GM18907 (cell line): ENCODE measurements at regions not wholly inside any gene's neighbourhood (a gene's known extent, or its start where the extent isn't known, plus 50 kb on each side); places are given as distances from the start of the nearest gene placed in this dataset.
A peak's percentile ranks its signal among the peaks of the same experiment; 100 is the strongest.

ENCODE experiments used
- ATAC-seq: cut with Tn5 transposase; IDR thresholded peaks from one replicate; pipeline ENCODE4 v1.9.1; 2021; ENCODE audit warnings: mild to moderate bottlenecking, moderate library complexity; ENCODE audit not compliant: unreplicated experiment

DNA sequence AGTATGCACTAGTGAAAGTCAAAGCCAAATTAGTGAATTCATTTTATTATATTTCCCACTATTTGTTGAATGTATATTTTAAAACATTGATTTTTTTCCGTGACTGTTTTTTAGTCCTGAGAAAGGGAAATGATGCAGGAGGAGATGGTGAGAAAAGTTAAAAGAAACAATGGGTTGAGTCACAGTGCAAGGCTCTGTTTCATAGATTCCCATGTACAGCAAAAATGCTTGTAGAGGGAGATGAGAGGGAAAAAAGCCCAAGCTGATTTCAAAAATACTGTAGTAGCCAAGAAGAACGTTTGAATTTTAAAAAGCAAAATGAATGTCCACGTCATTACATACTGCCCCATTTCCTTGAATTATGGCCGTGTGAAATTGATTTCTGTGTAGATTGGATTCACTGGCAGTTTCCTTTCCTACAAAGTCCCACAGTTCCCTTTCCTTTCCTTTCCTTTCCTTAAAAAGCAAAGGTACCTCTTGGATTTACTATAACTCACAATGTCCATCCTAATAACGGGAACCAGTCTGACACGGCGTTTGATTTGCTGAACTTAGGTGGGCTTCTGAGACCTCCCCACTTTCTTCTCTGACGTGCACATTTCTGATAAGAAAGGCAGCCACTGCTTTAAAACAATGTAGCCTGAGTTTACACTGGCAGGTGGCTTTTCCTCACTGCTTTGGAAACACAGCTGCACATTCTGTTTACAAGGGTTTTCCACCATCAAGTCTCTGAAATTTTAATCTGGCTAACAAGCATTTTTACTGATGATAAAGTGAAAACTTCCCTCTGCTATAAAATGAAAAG is 63.7 kb downstream of the SPCS3 start:
- no peak for ATAC-seq

DNA sequence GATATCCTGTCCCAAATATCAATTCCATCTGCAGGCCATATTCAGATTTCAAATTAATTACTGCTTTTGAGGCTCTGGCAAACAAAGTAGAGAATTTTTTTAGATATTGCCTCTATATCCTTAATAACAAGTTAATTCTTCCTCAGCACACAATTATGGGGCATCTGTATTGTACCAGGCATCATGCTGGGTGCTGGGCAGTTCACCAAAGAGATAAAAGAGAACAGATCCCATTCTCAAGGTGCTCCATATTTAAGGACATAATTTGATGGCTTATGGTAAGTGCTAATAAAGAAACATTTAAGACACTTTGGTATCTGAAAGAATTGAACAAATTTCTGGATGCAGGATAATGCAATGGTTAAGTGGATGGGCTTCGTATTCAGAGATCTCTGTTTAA is 65.8 kb downstream of the SPCS3 start:
- ATAC-seq = no peak

DNA sequence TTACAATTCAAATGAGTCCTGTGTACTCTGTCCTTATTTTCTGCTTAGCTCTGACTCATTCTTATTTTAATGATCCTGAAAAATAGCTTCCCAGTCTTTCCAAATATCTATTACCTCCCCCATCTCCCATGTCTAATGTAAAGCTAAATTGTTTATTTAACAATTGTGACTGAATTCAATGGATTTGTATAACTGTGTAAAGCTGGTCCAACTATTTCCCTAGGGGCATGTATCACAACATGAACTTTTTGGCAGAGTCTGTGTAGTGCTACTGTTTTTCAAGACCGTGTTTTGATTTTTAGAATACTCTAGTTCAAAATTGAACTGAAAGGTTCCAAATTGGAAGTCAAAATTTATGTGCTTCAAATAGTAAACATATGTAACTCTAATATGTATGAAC is 67.8 kb downstream of the SPCS3 start:
- ATAC-seq = no peak

DNA sequence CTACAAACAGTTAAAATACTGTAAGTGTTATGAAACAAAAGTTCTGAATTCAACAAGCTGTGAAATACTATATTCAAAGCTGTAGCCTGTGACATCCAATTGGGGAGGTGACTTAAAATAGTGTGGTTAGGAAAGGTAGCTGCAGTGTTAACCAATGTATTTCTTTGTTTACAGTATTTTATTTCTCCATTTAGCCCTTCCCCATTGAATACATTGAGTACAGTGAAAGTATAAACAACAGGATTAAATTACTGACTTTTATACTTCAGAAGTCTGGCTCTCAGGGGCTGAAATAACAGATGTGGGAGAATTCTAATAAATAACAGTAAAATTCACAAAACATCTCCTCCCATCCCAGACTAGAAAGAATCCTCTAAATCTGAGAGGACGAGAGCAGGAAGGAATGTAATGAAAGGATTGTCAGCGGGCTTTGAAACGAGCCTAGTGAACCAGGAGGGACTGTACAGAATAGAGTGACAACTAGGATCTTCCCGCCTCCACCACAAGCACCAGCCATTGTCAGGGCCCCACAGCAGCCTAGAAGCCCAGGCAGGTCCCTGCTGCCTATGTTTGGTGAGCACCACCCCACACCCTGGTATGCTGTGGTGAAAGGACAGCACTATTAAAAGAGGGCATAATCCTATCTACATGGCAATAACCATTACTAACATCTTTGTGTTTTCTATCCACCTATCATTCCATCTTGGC is 73.7 kb downstream of the SPCS3 start:
- ATAC-seq = no peak

DNA sequence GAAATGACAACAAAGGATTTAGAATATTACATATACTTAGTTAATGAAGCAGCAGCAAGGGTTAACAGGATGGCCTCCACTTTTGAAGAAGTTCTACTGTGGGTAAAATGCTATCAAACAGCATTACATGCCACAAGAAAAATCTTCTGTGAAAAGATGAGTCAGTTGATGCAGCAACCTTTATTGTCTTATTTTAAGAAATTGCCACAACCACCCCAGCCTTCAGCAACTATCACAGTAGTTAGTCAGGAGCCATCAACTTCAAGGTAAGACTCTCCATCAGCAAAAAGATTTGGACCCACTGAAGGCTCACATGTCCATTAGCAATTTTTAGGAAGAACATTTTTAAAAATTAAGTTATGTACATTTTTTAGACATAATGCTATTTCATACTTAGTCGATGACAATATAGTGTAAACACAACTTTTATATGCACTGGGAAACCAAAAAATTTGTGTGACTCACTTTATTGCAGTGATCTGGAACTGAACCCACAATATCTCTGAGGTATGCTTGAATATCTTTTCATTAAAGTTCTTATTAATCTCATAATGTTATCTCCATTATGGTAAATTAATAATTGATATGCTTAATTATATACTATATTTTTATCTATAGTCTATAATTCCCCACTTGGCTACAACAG is 81.2 kb downstream of the SPCS3 start:
- ATAC-seq = no peak

DNA sequence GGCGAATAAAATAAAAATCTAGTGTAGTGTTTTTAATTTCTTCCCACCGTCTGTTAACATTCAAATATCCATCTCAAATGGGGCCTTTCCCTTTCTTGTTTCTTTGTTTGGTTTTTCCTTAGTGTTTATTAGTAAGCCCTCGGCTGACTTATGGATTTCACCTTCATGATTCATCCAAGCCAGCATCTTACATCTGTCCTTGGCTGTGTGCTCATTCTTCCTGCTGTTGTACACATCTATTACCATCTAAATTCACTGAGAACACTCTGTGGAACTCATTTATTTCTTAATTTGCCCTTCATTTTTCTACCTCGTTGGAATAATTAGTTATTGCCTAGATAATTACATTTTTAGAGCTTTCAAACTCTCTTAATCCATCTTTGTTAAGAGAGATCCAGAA is 84.9 kb downstream of the SPCS3 start:
- ATAC-seq = no peak

DNA sequence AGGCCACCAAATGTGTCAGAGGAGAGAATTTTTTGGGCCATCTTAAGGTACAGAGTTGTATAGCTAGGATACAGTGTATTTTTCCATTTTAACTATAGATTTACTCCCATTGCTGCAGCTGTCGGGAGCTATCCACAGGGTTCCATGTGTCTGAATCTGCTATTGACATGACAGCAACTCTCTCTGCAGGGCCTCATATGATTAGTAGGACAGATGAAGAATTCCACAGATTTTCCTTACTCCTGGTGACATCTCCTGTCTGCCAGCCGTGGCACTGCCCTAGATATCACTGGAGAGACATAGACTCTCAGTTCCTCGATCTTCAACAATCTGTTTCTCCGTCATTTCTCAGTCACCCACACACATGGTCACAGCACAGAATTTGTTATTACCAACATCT is 86.5 kb downstream of the SPCS3 start:
- no peak for ATAC-seq

DNA sequence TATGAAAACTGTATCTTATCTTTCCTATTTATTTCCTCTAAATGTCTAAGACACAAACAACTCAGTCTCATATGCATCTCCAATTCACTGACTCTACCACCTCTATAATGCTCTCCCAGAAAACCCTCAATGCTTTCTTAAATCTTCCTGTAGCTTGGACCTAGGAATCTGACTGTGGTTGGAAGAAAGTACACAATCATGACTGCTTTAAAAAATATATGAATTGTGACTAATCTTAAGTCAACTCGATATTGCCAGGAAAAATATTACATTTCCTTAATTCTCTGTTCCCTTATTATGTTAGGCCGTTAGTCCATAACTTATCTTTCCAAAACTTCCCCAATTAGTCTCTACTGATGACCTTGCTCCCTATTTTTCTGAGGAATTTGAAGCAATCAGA is 87.0 kb downstream of the SPCS3 start:
- ATAC-seq = no peak

DNA sequence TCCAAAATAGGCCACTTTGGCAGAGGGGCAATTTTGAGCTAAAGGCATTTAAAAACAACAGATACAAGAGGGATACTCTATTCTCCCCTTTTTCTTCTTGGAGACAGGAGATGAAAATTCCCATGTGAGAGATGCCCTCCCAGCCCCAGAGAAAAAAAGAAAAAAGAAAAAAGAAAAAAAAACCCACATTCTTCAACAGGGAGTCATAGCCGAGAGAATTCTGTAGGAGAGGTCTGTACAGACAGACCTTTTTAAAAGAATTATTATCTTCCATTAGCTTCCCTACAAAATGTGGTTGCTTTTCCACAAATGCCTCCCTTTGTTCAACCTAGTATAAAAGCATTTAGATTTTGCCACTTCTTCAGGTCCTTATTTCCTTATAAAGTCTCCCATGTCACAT is 89.9 kb downstream of the SPCS3 start:
- no peak for ATAC-seq

DNA sequence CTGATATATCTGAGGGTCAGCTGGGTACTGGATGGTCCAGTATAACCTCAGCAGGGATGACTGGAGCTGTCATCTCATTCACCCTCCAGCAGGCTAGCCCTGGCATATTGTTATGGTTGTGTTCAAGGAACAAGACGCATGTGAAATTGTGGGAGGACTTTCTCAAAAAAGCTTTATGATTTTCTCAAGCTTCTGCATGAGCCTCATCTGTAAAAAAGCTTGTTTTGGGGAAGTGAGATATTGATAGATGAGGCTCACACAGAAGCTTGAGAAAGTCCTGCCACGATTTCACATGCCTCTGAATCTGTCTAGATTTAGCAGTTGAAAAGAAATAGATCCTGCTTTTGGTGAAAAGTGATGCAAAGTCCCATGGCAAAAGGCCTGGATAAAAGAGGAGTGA is 93.4 kb downstream of the SPCS3 start:
- ATAC-seq = peak; percentile 67

DNA sequence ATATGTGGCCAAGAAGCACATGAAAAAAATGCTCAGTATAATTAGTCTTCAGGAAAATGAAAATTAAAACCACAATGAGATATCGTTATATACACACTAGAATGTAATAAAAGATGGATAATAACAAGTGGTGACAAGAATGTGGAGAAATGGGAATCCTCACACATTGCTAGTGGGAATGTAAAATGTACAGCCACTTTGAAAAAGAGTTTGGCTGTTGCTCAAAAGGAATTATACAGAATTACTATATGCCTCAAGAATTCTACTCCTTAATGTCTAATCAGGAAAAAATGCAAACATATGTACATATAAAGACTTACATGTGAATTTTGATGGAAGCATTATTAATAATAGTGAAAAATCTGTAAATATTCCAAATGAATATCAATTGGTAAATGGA is 102.2 kb downstream of the SPCS3 start:
- no peak for ATAC-seq

DNA sequence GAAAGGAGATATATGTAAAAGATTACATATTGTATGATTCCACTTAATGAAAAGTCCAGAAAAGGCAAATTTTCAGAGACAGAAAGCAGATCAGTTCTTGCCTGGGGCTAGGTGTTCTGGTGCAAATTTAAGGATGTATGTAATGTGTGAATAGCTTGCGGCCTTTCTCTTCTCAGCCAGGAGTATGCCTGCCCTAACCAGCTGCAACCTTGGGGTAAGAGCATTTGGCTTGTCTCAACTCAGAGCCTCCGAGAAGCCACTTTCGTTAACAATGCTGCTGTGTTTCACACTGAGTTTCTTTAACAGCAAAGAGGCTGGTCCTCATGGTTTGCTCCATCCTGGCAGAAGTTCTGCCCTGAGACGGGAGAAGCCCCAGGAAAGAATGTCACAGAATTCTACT is 102.7 kb downstream of the SPCS3 start:
- ATAC-seq = no peak

DNA sequence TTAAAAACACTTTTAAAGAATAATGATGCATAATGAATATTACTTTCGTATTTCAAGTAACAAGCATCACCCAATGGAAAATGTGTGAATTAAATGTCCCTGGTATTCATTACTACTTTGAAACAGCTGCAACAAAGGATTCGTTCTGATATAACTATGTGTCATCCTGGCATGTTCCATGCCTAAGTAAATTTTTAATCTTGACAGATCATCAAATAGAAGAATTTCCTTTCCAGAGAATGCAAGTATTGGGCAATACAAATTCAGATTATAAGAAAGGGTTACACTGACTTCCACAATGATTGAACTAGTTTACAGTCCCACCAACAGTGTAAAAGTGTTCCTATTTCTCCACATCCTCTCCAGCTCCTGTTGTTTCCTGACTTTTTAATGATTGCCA is 105.3 kb downstream of the SPCS3 start:
- no peak for ATAC-seq

DNA sequence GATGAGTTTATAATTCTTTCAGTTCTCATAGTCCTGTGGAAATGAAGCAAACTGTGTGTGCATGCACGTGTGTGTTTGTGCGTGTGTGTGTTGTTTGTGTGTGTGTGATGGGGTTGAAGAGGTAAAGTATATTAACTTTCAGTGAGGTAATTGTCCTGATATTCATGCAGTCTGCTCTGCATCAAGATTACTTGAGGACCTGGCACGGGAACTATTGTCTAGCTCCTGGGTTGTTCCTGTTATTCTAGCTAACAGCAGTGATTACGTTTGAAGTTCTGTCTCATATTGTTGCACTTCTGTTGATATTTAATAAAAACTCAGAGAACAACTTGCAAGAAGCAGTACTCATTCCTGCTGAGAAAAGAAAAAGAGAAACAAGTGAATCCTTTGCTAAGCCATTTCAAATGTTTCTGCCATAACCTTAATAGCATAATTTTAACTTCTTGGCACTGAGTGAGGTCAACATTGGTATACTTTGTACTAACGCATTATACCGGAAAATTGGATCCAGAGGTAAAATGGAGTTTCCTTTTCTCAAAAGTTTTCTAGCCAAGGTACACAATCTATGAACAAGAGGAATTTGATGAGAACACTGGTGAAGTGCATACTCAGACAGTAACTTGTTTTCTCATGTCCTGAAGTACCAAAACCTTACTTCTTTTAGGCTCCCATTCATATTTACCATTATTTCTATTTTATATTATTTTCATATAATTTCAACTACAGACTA is 113.2 kb downstream of the SPCS3 start:
- ATAC-seq = no peak

DNA sequence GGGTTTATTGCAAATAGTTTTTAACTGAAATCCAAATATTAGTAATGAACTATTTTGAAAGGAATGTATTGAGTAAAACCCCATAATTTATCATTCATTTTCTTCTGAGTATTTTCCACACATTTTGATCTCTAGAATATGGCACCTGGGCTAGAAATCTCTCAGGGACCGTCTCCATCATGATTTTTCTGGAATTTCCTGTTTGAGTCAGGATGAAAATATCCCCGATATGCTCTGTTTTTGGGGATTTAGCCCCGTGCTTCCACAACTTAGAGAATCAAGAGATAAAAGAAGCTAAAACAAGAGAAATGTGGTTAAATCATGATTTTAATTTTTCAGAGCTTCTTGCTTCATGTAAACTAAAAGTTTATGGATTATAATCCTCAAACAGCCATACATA is 114.2 kb downstream of the SPCS3 start:
- ATAC-seq = no peak

DNA sequence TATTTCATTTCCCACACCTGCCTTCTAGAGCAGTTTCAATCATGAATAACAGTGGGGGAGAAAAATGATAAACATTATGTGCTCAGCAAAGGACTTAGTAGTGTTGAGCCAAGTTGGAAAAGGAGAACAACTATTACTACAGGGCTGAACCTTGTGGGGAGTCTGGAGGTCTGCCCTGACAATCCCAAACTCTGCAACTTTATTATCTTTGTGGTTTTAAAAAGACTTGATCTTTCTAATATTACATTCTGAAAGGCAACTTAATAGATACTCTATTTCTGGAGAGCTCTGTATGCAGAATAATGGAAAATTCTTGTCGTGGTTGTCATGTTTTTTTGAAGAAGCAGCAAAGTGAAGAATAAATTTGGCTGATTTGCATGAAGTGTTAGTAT is 116.1 kb downstream of the SPCS3 start:
- ATAC-seq = no peak

DNA sequence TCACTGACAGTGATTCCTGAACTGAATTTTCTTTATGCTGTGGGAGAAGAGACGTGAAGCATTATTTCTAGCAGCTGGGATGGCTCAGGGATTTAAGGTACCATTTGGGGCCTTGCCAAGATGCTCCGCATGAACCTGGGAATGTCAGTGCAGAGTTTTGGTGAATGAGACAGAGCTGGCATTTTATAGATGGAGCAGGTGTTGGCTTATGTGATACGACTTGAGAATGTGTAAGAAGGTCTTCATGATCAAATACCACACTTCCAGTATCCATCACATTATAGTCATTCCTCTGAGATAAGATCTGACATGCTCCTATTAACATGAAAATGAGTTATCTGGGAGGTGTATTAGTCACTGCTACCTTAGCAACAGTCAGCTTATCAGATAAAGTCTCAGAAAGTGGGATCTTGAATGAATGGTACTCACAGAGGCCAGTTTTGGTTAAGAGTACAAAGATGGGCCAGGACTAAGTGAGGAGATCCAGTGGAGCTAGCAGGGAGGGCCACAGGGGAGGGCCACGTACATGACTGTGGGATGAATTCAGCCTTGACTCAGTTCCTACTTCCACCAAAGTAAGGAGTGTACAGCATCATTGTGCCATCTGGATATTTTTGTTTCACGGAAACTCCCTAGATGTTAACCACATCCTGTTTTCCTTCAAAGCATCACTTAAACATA is 116.7 kb downstream of the SPCS3 start:
- peak; percentile 73 for ATAC-seq

DNA sequence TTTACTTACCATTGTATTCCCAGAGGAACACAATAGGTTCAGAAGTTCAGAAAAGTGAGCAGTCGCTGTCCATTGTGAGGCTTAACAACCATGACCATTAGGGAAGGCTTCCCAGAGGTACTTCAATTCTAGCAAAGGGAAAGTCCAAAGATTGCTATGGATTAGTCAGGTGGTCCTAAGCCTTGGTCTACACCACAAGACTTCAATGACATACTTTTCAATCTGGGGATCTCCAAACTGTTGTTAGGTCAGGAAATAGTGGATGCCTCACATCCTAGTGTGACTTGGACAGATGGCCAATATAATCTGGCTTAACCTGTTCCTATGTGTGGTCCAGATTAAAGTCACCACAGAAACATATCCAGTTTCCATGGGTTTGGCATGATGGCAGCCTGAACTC is 118.0 kb downstream of the SPCS3 start:
- ATAC-seq = no peak

DNA sequence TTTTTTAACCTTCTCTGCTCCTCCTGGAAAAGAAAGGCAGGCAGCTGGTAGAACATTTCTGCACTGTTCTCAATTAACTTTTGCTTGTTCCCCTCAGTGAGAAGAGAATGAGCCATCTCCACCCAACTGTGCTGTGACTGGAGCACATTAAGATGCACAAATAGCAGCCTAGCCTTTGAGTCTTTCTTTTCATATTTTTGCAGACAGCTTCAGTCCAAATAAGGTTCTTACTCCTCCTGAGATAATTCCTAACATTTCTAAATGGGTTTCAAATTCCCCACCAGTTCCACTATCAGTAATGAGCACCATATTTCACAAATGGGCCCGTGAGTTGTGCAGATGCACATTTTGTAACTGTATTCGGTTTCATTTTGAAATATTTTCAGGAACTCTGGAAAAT is 118.6 kb downstream of the SPCS3 start:
- ATAC-seq = no peak

DNA sequence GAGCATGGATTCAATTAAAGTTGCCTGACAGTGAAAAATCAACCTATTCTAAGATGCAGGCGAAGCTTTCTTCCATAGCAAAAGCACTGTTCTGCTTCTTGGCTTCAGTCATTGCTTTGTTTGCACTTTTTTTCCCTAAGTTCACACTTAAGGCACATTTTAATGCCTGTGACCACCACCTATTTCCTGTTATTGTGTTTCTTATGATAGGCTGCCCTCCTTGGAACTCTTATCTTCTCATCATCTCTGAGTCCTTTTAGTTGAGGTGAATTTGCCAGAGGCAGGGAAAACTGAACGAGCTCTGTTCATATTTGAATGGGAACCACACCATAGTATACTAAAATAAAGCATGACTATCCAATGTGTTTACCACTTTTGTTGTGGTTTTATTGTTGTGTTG is 119.8 kb downstream of the SPCS3 start:
- no peak for ATAC-seq

DNA sequence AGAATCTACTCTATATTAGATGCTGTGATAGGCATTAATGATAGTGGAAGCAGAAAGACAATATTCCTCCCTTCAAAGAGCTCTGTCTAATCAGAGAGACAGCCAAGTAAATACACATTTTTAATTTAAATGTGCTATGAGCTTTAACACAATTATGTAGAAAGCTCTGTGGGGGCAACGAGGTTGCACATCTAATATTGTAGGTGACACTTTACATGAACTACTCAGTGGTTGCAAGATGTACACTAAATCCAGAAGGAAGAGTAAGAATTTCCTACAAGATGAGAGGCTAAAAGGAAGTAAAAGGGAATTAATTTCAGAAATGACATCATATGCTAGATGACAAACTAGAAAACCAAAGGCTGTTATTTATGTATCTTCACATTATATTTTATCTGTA is 120.9 kb downstream of the SPCS3 start:
- no peak for ATAC-seq
